ENCODE measurements at regions not wholly inside any gene's neighbourhood (a gene's known extent, or its start where the extent isn't known, plus 50 kb on each side); places are given as distances from the start of the nearest gene placed in this dataset.
"Not testable (repeated sequence)": the region's sequence is repeated elsewhere in the genome, so short reads cannot be mapped to it uniquely, and the experiment has no call there.

GRCh38 chr2:57209799-57210198 is 836.8 kb upstream of the VRK2 start:
- no peak for DNase-seq (ENCODE audit: low read depth)
- TF ChIP-seq, protein P1, sequence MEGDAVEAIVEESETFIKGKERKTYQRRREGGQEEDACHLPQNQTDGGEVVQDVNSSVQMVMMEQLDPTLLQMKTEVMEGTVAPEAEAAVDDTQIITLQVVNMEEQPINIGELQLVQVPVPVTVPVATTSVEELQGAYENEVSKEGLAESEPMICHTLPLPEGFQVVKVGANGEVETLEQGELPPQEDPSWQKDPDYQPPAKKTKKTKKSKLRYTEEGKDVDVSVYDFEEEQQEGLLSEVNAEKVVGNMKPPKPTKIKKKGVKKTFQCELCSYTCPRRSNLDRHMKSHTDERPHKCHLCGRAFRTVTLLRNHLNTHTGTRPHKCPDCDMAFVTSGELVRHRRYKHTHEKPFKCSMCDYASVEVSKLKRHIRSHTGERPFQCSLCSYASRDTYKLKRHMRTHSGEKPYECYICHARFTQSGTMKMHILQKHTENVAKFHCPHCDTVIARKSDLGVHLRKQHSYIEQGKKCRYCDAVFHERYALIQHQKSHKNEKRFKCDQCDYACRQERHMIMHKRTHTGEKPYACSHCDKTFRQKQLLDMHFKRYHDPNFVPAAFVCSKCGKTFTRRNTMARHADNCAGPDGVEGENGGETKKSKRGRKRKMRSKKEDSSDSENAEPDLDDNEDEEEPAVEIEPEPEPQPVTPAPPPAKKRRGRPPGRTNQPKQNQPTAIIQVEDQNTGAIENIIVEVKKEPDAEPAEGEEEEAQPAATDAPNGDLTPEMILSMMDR (IDR thresholded peaks at IDR 0.05; ENCODE audit: low read length, missing control alignments) = no peak
- H3K4me3 ChIP-seq (replicated peaks; ENCODE audit: low read depth, low read length) = no peak overlapping the region

GRCh38 chr2:57210855-57211254 is 835.8 kb upstream of the VRK2 start:
- TF ChIP-seq, protein P1 (IDR thresholded peaks at IDR 0.05; ENCODE audit: low read length, missing control alignments) = no peak
- no peak overlapping the region for H3K4me3 ChIP-seq (replicated peaks; ENCODE audit: low read depth, low read length)
- DNase-seq (ENCODE audit: low read depth) = no peak

DNA sequence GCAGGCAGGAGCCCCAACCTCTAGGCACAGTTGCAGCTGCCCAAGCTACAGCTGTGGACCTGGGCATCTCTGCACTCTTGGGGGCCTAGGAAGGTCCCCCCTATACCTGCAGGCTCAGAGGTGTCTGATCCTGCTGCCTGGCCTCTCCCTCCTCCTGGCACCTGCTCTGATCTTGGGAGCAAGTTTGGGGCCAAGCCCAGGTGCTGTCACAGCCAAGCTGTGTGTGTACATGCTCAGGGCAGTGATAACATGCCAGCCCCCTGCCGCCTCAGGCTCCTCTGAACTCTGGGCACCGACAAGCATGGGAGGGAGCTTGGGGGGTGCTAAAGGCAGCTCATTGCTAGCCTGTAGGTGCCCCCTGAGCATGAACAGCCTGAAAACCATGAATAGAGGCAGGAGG is 829.6 kb upstream of the VRK2 start:
- H3K4me3 ChIP-seq (replicated peaks; ENCODE audit: low read depth, low read length) = no peak overlapping the region
- no peak for DNase-seq (ENCODE audit: low read depth)
- TF ChIP-seq, protein P1 (IDR thresholded peaks at IDR 0.05; ENCODE audit: low read length, missing control alignments) = no peak

- DNase-seq (ENCODE audit: low read depth) = no peak
- no peak overlapping the region for H3K4me3 ChIP-seq (replicated peaks; ENCODE audit: low read depth, low read length)
- TF ChIP-seq, protein P1 (IDR thresholded peaks at IDR 0.05; ENCODE audit: low read length, missing control alignments) = no peak
Observed at GRCh38 chr2:57218206-57218605, 828.4 kb upstream of the VRK2 start.

DNA sequence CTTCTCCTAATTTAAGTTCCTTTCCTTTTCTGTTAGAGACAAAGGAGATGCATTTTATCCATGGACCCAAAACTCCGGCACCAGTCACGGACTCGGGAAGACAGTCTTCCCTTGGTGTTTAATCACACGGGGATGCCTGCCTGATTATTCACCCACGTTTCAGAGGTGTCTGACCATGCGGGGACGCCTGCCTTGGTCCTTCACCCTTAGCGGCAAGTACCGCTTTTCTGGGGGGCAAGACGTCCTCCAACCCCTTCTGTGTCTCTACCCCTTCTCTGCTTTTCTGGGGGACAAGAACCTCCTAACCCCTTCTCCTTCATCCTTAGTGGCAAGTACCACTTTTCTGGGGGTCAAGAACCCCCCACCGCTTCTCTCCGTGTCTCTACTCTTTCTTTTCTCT is 816.9 kb upstream of the VRK2 start:
- not testable (repeated sequence) for DNase-seq (ENCODE audit: low read depth); H3K4me3 ChIP-seq (replicated peaks; ENCODE audit: low read depth, low read length)

- DNase-seq (ENCODE audit: low read depth); H3K4me3 ChIP-seq (replicated peaks; ENCODE audit: low read depth, low read length): not testable (repeated sequence)
Observed at GRCh38 chr2:57232341-57232740, 814.3 kb upstream of the VRK2 start.

- DNase-seq (ENCODE audit: low read depth); H3K4me3 ChIP-seq (replicated peaks; ENCODE audit: low read depth, low read length): not testable (repeated sequence)
Observed at GRCh38 chr2:57251495-57251894, 795.1 kb upstream of the VRK2 start.

- not testable (repeated sequence) for DNase-seq (ENCODE audit: low read depth); H3K4me3 ChIP-seq (replicated peaks; ENCODE audit: low read depth, low read length)
Observed at GRCh38 chr2:57276408-57276807, 770.2 kb upstream of the VRK2 start.

DNA sequence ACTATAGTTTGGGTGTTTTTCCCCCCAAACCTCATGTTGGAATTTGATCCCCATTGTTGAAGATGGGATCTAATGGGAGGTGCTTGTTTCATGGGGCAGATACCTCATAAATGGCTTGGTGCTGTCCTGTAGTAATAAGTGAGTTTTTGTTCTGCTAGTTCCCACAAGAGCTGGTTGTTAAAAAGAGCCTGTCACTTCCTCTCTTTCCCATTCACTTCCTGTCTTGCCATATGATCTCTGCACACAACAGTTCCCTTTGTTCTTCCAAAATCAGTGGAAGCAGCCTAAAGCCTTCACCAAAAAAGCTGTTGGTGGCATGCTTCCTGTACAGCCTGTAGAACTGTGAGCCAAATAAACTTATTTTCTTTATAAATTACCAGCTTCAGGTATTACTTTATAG is 768.2 kb upstream of the VRK2 start:
- no peak for DNase-seq (ENCODE audit: low read depth)
- TF ChIP-seq, protein P1 (IDR thresholded peaks at IDR 0.05; ENCODE audit: low read length, missing control alignments) = no peak
- no peak overlapping the region for H3K4me3 ChIP-seq (replicated peaks; ENCODE audit: low read depth, low read length)

Measured in fibroblast of pulmonary artery (primary cell).